Stimulated activated CD8-positive, alpha-beta memory T cell treated with anti-CD3 and anti-CD28 coated beads, Interleukin-2, amount 100 ng/mL, for 1 hour (primary cell): ENCODE measurements at regions not wholly inside any gene's neighbourhood (a gene's known extent, or its start where the extent isn't known, plus 50 kb on each side); places are given as distances from the start of the nearest gene placed in this dataset.

ENCODE experiments used
- DNase-seq, 2 donors: peaks; one replicate each; pipeline ENCODE4 v3.0.0-alpha.2; 2020; ENCODE audit warnings: low read depth in 2 of 2

- no peak for DNase-seq
Measured at GRCh38 chrX:38887222-38887621, 86.0 kb downstream of the MID1IP1 start.

DNA sequence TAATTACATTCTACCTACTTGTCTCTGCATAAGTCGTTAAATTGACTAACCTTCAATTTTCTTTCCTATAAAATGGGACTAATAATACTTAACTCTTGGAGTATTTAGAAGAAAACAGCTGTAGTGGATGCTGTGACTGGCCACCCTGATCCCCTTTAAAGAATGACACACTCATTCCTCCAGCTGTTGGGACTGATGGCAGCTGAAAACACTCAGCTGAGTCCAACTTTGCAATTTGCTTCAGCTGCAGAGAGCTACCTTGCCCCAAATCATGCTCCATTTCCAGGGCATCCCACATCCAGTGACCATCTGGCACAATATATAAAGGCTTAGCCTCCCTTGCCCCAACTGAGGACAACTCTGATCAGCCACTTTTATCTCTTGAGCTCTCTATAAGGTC is 89.1 kb downstream of the MID1IP1 start:
- no peak for DNase-seq

DNA sequence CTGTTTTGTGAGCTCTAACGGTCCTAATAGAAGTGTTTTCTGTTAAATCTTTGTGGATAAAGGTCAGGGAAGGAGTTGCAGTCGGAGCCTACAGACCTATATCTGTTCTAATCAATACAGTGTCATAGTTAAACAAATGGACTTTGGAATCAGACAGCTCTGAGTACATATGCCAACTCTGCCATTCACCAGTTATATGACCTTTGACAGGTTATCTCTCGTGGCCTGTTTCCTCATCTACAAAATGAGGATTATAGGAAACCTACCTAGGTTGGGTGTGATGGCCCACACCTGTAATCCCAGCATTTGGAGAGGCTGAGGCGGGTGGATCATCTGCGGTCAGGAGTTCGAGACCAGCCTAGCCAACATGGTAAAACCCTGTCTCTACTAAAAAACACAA is 89.7 kb downstream of the MID1IP1 start:
- DNase-seq = no peak

GRCh38 chrX:38891641-38892413 is 90.6 kb downstream of the MID1IP1 start:
- no peak for DNase-seq

- DNase-seq = no peak
Measured at GRCh38 chrX:38893441-38893840, 92.2 kb downstream of the MID1IP1 start.

- no peak for DNase-seq
Measured at GRCh38 chrX:38895775-38896174, 94.5 kb downstream of the MID1IP1 start.

DNA sequence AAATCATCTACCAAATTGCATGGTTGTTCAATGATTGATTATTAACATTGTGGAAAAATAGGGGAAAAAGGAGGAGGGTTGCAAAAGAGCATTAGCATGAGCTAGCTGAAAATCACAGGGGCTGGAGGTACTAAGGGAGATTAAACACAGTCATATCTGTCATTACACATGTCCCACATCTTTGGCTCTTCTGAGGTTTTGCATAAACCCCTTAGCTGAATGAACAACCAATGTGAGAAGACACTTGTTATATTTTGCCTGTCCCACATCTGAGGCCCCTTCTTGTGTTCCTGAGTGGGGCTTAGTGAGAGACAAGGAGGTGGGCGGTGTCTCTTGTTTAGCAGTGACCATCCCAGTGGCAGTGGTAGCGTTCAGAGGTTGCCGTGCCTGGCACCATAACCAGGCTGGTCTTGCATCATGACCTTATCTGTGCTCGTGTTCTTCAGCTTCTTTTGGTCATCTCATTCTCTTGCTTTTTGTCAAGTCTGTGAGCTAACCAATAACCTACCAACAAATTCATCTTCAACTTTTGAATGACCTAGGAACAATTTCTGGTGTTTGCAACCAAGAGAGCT is 95.6 kb downstream of the MID1IP1 start:
- no peak for DNase-seq

GRCh38 chrX:38898261-38898660 is 97.0 kb downstream of the MID1IP1 start:
- DNase-seq = no peak

GRCh38 chrX:38899650-38900049 is 98.4 kb downstream of the MID1IP1 start:
- DNase-seq = no peak

- DNase-seq = no peak
Measured at GRCh38 chrX:38900719-38901118, 99.5 kb downstream of the MID1IP1 start.

- DNase-seq = no peak
Measured at GRCh38 chrX:38902972-38903492, 101.8 kb downstream of the MID1IP1 start.

DNA sequence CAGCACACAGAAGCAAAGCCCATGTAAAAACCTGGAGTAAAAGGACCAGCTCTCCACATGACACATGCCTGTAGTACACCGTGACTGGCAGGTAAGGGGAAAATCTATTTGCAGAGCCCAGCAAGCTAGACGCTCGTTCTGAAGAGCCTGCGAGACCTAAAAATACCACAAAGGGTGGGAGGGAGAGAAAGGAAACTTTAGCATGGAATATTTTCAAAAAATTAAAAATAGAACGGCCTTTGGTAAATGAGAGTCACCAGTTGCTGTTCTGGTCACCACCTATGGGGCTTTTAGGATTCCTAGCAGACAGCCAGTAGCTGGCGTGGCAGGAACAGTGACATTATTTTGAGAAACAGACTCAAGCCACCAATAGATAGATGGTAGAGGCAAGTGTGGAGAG is 115.5 kb downstream of the MID1IP1 start:
- no peak for DNase-seq

DNA sequence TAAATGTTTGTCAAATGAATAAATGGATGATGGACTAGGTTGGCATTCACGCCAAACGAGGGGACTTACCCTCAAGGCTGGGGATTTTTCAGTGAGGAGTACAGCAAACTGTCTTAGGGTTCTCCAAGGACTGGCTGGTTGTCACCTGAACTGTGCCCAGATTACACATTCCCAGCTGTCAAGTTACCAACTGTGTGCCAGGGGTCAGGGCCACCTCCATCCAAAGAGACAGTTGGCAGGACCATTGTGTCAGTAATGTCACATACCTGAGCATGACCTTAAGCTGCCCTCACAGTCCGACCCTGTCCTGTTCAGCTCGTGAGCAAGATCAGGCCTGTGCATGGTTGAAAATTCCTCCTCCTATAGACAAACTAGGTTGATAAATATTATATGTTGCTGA is 116.7 kb downstream of the MID1IP1 start:
- DNase-seq = no peak

DNA sequence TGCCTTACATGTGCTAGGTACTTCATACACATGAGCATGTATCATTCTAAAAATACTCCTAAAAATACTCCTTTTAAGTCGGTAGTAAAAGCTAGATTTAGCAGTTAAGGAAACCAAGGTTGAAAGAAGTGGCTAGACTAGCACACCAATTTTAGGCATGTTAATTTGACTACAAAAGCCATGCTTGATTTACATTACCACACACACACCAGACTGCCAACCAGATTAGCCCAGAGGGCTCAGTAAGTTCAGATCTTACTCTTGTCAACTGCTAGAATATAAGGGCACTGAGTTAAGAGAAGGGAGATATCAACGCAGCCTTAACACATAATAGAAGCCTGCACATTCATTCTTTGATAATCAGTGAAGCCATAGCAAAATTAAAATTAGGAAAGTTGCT is 117.9 kb downstream of the MID1IP1 start:
- no peak for DNase-seq

GRCh38 chrX:38919853-38920528 is 118.7 kb downstream of the MID1IP1 start:
- no peak for DNase-seq

DNA sequence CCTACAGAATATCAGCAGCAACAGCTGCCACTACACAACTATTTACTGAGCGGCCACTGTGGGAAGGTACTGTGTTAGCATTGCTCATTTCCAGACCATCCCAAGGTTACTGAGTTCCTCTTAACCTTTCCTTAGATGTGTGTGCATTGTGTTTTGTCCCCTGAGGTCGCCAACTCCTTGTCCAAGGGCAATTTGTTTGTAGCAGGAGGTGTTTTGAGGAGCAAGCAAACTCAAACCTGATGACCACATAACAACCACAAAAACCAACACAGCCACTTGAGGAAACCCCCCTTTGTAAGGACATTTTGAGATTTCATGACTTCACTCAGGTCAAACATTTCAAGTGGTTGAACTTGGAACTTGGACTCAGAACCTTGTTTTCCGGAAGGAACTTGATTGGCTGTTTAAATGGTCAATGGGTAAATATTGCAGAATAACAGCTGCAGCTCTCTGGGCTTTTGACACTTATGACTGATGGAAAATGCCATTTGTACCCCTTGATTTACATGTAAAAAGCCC is 122.3 kb downstream of the MID1IP1 start:
- no peak for DNase-seq

- no peak for DNase-seq
Measured at GRCh38 chrX:38927592-38927991, 126.3 kb downstream of the MID1IP1 start.

- DNase-seq = no peak
Measured at GRCh38 chrX:38929966-38930421, 128.7 kb downstream of the MID1IP1 start.

GRCh38 chrX:38930474-38930873 is 129.2 kb downstream of the MID1IP1 start:
- DNase-seq = no peak

- DNase-seq = no peak
Measured at GRCh38 chrX:38935561-38935960, 134.3 kb downstream of the MID1IP1 start.

GRCh38 chrX:38937400-38937799 is 136.1 kb downstream of the MID1IP1 start:
- no peak for DNase-seq

DNA sequence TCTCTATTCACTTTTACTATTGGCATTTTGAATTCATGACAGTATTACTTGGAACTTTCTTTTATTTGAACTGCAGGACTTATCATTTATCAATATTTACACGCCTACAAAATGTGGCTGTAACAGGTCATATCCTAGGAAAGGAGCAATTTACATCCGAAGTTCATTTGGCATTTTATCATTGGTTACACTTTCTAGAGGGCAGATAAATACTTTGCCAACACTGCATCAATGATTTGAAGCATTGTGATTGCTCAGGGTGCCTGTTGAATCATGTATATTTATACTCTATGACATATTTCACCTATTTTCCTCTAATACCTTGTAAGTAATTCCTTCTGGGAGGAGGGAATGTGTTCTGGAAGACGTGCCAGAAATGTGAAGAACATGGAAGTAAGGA is 136.7 kb downstream of the MID1IP1 start:
- no peak for DNase-seq

- DNase-seq = no peak
Measured at GRCh38 chrX:38939067-38939466, 137.8 kb downstream of the MID1IP1 start.
